ENCODE measurements at regions not wholly inside any gene's neighbourhood (a gene's known extent, or its start where the extent isn't known, plus 50 kb on each side); places are given as distances from the start of the nearest gene placed in this dataset.

GRCh38 chr4:63556332-63556731 lies 852.9 kb downstream of the TECRL start:
- TF ChIP-seq POLR2A (IDR thresholded peaks at IDR 0.05) = no peak
- TF ChIP-seq CTCF (IDR thresholded peaks at IDR 0.05) = no peak

Measured in Peyer's patch (tissue), 4 donors.